ENCODE measurements at regions not wholly inside any gene's neighbourhood (a gene's known extent, or its start where the extent isn't known, plus 50 kb on each side); places are given as distances from the start of the nearest gene placed in this dataset.

DNA sequence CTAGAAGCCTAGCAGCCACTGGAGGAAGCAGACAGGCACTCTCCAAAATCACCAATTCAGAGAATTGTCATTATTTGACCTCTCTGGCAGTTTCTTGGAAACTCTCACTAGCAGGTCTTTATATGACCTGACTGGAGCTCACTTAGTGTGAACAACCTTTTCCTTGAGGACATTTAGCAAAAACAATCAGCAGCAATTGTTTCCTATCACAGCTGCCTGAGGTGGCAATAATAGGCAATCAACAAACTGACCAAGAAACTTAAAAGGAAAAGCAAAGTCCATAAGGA is 162.4 kb upstream of the STT3B start:
- TF ChIP-seq RFX5 (IDR thresholded peaks at IDR 0.05; ENCODE audit: low read depth, low read length) = no peak
- TF ChIP-seq, protein P1, sequence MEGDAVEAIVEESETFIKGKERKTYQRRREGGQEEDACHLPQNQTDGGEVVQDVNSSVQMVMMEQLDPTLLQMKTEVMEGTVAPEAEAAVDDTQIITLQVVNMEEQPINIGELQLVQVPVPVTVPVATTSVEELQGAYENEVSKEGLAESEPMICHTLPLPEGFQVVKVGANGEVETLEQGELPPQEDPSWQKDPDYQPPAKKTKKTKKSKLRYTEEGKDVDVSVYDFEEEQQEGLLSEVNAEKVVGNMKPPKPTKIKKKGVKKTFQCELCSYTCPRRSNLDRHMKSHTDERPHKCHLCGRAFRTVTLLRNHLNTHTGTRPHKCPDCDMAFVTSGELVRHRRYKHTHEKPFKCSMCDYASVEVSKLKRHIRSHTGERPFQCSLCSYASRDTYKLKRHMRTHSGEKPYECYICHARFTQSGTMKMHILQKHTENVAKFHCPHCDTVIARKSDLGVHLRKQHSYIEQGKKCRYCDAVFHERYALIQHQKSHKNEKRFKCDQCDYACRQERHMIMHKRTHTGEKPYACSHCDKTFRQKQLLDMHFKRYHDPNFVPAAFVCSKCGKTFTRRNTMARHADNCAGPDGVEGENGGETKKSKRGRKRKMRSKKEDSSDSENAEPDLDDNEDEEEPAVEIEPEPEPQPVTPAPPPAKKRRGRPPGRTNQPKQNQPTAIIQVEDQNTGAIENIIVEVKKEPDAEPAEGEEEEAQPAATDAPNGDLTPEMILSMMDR (conservative IDR thresholded peaks at IDR 0.05; ENCODE audit: low read depth, low read length) = no peak
- TF ChIP-seq POLR2A (IDR thresholded peaks at IDR 0.05; ENCODE audit: low read depth, low read length) = no peak
- TF ChIP-seq, protein P2, sequence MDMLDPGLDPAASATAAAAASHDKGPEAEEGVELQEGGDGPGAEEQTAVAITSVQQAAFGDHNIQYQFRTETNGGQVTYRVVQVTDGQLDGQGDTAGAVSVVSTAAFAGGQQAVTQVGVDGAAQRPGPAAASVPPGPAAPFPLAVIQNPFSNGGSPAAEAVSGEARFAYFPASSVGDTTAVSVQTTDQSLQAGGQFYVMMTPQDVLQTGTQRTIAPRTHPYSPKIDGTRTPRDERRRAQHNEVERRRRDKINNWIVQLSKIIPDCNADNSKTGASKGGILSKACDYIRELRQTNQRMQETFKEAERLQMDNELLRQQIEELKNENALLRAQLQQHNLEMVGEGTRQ (IDR thresholded peaks at IDR 0.05; ENCODE audit: low read depth, low read length) = no peak
- no peak for TF ChIP-seq RAD21 (IDR thresholded peaks at IDR 0.05; ENCODE audit: low read length)

Data from IMR-90 (cell line).